SU-DHL-6 (cell line): ENCODE measurements at regions not wholly inside any gene's neighbourhood (a gene's known extent, or its start where the extent isn't known, plus 50 kb on each side); places are given as distances from the start of the nearest gene placed in this dataset.

Experiments
- H2AFZ ChIP-seq: fragments of 200-600 bp; sonication (generic); 2 replicates; pipeline ENCODE4 v1.6.1; 2014; ENCODE audit warnings: low read depth, mild to moderate bottlenecking, moderate library complexity, mixed read lengths, antibody characterized with exemption, low read length; ENCODE audit not compliant: severe bottlenecking
- H3F3A ChIP-seq: fragments of 200-600 bp; shearing (Covaris generic); 2 replicates; pipeline ENCODE4 v1.6.0; 2016; ENCODE audit warnings: antibody characterized with exemption, mild to moderate bottlenecking; ENCODE audit not compliant: insufficient read depth
- H3K27ac ChIP-seq: fragments of 200-600 bp; sonication (generic); 2 replicates; pipeline ENCODE4 v1.5.1; 2016; ENCODE audit warnings: low read depth, mild to moderate bottlenecking, low read length, moderate library complexity, mixed read lengths
- H3K27me3 ChIP-seq: fragments of 200-600 bp; sonication (generic), shearing (Covaris generic); 2 replicates; pipeline ENCODE4 v1.6.0; 2014; ENCODE audit warnings: mild to moderate bottlenecking, low read length
- H3K36me3 ChIP-seq: fragments of 200-600 bp; sonication (generic); 2 replicates; pipeline ENCODE4 v1.6.1; 2014; ENCODE audit warnings: mild to moderate bottlenecking, low read length, mixed read lengths
- H3K4me2 ChIP-seq: fragments of 300-600, 200-600 bp; shearing (Covaris generic), sonication (generic); 2 replicates; pipeline ENCODE4 v1.6.0; 2014; ENCODE audit warnings: low read length, low read depth, mild to moderate bottlenecking; ENCODE audit not compliant: poor library complexity, severe bottlenecking
- H3K4me3 ChIP-seq: fragments of 200-600 bp; sonication (generic); 2 replicates; pipeline ENCODE4 v1.5.1; 2014; ENCODE audit warnings: antibody characterized with exemption, low read length, mild to moderate bottlenecking, mixed read lengths; ENCODE audit not compliant: insufficient read depth, poor library complexity, severe bottlenecking
- H3K79me2 ChIP-seq: fragments of 200-600 bp; sonication (generic); 2 replicates; pipeline ENCODE4 v1.6.1; 2014; ENCODE audit warnings: mild to moderate bottlenecking, low read length, moderate library complexity; ENCODE audit not compliant: insufficient read depth
- H3K9ac ChIP-seq: fragments of 200-600 bp; sonication (generic); 2 replicates; pipeline ENCODE4 v1.7.0; 2014; ENCODE audit warnings: mild to moderate bottlenecking, low read length
- H3K9me2 ChIP-seq: fragments of 200-600 bp; sonication (generic); replicated peaks from 2 replicates; pipeline ENCODE4 v1.6.1; 2014; ENCODE audit warnings: low read length; ENCODE audit not compliant: insufficient read depth
- H3K9me3 ChIP-seq: fragments of 200-600 bp; sonication (generic); 2 replicates; pipeline ENCODE4 v1.6.1; 2014; ENCODE audit warnings: low read length, mixed read lengths; ENCODE audit not compliant: insufficient read depth
- H4K20me1 ChIP-seq: fragments of 200-600 bp; sonication (generic); 2 replicates; pipeline ENCODE4 v1.6.1; 2014; ENCODE audit warnings: low read depth, mild to moderate bottlenecking, antibody characterized with exemption, low read length, moderate library complexity, mixed read lengths
- EZH2phosphoT487 ChIP-seq: fragments of 200-600 bp; sonication (generic), shearing (Covaris generic); conservative IDR thresholded peaks from 2 replicates; pipeline ENCODE4 v1.6.1; 2018; ENCODE audit warnings: mild to moderate bottlenecking, antibody characterized with exemption, low read length, moderate library complexity, mixed read lengths
- TF ChIP-seq, protein P1 (sequence below): fragments of 200-600 bp; sonication (generic); IDR thresholded peaks from one replicate; pipeline ENCODE4 v1.5.1; 2017; ENCODE audit warnings: antibody characterized with exemption, mild to moderate bottlenecking, low read length, moderate library complexity; ENCODE audit not compliant: insufficient read depth, poor library complexity, severe bottlenecking

DNA sequence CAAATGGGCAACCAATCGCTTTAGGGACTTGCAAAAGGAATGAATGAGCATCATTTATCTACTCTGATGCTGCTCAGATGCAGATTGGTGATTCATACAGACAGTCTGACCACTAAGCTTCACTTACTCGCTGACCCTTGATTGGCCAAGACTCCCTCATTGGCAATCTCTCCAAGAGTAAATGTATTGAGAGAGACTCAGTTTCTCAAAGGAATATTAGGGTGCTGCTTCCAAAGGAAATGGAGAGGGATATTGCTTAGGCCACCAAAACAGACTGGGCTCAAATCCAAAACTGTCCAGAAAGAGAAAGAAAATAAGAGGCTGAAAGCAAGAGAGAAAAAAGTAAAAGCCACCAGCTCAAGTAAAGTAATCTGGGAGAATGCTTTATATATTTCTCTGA, 785.2 kb downstream of the GALC start:
- H3K9ac ChIP-seq = no peak overlapping the region
- H3F3A ChIP-seq = no peaks in the 10 kb centered on the region
- no peaks in the 10 kb centered on the region for H3K9me2 ChIP-seq
- H4K20me1 ChIP-seq = no peaks in the 10 kb centered on the region
- no peak overlapping the region for H3K4me2 ChIP-seq
- no peak overlapping the region for H3K27ac ChIP-seq
- no peaks in the 10 kb centered on the region for H3K36me3 ChIP-seq
- H3K27me3 ChIP-seq = no peaks in the 10 kb centered on the region
- no peaks in the 10 kb centered on the region for H3K79me2 ChIP-seq
- no peaks in the 10 kb centered on the region for H3K9me3 ChIP-seq
- no peak overlapping the region for H3K4me3 ChIP-seq
- TF ChIP-seq EZH2phosphoT487 = no peak
- TF ChIP-seq, protein P1, sequence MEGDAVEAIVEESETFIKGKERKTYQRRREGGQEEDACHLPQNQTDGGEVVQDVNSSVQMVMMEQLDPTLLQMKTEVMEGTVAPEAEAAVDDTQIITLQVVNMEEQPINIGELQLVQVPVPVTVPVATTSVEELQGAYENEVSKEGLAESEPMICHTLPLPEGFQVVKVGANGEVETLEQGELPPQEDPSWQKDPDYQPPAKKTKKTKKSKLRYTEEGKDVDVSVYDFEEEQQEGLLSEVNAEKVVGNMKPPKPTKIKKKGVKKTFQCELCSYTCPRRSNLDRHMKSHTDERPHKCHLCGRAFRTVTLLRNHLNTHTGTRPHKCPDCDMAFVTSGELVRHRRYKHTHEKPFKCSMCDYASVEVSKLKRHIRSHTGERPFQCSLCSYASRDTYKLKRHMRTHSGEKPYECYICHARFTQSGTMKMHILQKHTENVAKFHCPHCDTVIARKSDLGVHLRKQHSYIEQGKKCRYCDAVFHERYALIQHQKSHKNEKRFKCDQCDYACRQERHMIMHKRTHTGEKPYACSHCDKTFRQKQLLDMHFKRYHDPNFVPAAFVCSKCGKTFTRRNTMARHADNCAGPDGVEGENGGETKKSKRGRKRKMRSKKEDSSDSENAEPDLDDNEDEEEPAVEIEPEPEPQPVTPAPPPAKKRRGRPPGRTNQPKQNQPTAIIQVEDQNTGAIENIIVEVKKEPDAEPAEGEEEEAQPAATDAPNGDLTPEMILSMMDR = no peak
- no peak overlapping the region for H2AFZ ChIP-seq

DNA sequence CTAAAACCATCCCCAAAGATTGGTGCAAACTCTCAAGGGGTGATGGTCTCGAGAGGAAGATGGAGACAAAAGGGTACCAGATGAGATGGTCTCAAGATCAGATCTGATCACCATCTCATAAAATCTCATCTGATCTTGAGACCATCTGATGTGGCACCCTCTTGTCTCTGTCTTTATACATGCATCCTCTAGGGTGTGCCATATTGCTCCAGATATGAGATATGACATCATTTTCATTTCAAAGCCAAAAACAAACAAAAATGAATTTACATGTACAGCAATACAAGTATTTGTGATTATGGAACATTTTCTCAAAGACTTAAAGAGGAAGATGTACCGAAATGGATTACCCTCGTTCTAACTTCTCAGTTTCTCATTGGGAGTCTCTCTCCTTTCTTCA, 787.2 kb downstream of the GALC start:
- H3K79me2 ChIP-seq = no peaks in the 10 kb centered on the region
- H2AFZ ChIP-seq = no peak overlapping the region
- H3K9me2 ChIP-seq = no peaks in the 10 kb centered on the region
- H3K36me3 ChIP-seq = no peaks in the 10 kb centered on the region
- no peaks in the 10 kb centered on the region for H3K27me3 ChIP-seq
- H4K20me1 ChIP-seq = no peaks in the 10 kb centered on the region
- H3K9ac ChIP-seq = no peak overlapping the region
- H3K4me3 ChIP-seq = no peak overlapping the region
- H3K4me2 ChIP-seq = no peak overlapping the region
- no peaks in the 10 kb centered on the region for H3K9me3 ChIP-seq
- no peak for TF ChIP-seq EZH2phosphoT487
- TF ChIP-seq, protein P1 = no peak
- no peaks in the 10 kb centered on the region for H3F3A ChIP-seq
- H3K27ac ChIP-seq = no peak overlapping the region

DNA sequence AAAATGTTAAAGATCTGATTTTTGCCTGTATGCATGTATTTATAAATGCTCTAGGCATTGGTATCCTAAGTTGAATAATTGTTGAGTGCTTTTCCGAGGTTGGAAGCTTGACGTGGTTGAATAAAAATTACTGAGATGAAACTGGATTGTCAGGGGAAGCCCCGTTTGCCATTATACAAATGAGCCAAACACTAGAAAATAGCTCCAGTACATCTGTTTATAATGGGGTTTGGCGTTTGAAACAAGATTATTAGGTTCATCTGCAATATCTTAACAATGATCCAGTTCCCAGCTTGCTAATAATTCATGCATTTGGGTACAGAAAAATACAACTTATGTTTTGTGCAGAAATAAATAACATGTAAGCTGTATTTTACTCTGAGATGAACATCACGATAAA, 789.6 kb downstream of the GALC start:
- Histone ChIP-seq H3K4me2 (no peak overlapping the region), H3K36me3 (no peaks in the 10 kb centered on the region), H3K79me2 (no peaks in the 10 kb centered on the region), H3K9ac (no peak overlapping the region), H3K9me2 (no peaks in the 10 kb centered on the region), H3K9me3 (no peaks in the 10 kb centered on the region), H3F3A (no peaks in the 10 kb centered on the region), H4K20me1 (no peaks in the 10 kb centered on the region), H3K27me3 (no peaks in the 10 kb centered on the region), H3K4me3 (no peak overlapping the region), H2AFZ (no peak overlapping the region), H3K27ac (no peak overlapping the region)
- TF ChIP-seq, protein P1 = no peak
- TF ChIP-seq EZH2phosphoT487 = no peak

DNA sequence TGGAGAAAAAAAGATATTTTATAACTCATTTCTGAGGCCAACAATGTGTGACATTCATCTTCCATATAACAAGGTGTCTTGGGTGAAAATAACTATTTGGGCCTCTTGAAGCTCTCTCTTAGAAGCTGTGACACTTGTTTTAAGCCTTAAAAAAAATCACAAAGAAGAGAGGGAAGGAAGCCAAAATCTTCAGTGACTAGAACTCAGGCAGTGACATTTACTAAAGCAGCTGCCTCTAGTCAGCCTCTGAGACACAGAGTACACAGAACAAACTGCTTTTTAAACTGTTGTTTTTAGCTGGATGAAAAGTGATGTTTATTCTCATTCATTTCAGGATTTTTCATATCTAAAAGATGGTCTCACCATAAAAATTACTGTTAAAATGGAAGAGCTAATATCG, 793.6 kb downstream of the GALC start:
- Histone ChIP-seq H3K9me3 (no peaks in the 10 kb centered on the region), H3K9ac (no peak overlapping the region), H3K79me2 (no peaks in the 10 kb centered on the region), H3F3A (no peaks in the 10 kb centered on the region), H3K4me2 (no peak overlapping the region), H3K4me3 (no peak overlapping the region), H3K9me2 (no peaks in the 10 kb centered on the region), H4K20me1 (no peaks in the 10 kb centered on the region), H3K27ac (no peak overlapping the region), H3K36me3 (no peaks in the 10 kb centered on the region), H2AFZ (no peak overlapping the region), H3K27me3 (no peaks in the 10 kb centered on the region)
- TF ChIP-seq, protein P1 = no peak
- TF ChIP-seq EZH2phosphoT487 = no peak
